SK-MEL-5 (cell line): ENCODE measurements at regions not wholly inside any gene's neighbourhood (a gene's known extent, or its start where the extent isn't known, plus 50 kb on each side); places are given as distances from the start of the nearest gene placed in this dataset.
A peak's percentile ranks its signal among the peaks of the same experiment; 100 is the strongest.

Experiments
- DNase-seq: peaks from one replicate; pipeline ENCODE4 v3.0.0-alpha.2; 2016; ENCODE audit warnings: low read depth, low spot score
- in situ Hi-C: cut with HindIII; loops from 2 replicates; pipeline ENCODE4 v1.10.0; 2016; ENCODE audit warnings: low sequenced_read_pairs, high pct_unique_total_duplicates, low pct_unique_long_range_greater_than_20kb

GRCh38 chr3:53978386-53978785, 86.7 kb upstream of the SELENOK start:
- no peak for DNase-seq
- in situ Hi-C loops: no loop called here

GRCh38 chr3:53975382-53975781, 83.7 kb upstream of the SELENOK start:
- in situ Hi-C loops: no loop called here

GRCh38 chr3:53974324-53974723, 82.7 kb upstream of the SELENOK start:
- in situ Hi-C loops: no loop called here
- no peak for DNase-seq

More at GRCh38 chr3:53975382-53975781, 83.7 kb upstream of the SELENOK start:
- no peak for DNase-seq

GRCh38 chr3:53973905-53974304, 82.2 kb upstream of the SELENOK start:
- in situ Hi-C loops: no loop called here
- DNase-seq: no peak

- in situ Hi-C loops: no loop called here
- no peak for DNase-seq
These were observed 79.0 kb upstream of the SELENOK start for GRCh38 chr3:53970661-53971060.

- DNase-seq: no peak
- in situ Hi-C loops: no loop called here
These were observed 77.4 kb upstream of the SELENOK start for GRCh38 chr3:53969086-53969485.

- DNase-seq: no peak
- in situ Hi-C loops: no loop called here
These were observed 73.6 kb upstream of the SELENOK start for GRCh38 chr3:53965291-53965690.

- in situ Hi-C loops: no loop called here
- DNase-seq: no peak
These were observed 66.2 kb upstream of the SELENOK start for GRCh38 chr3:53957831-53958230.

GRCh38 chr3:53956586-53956985, 64.9 kb upstream of the SELENOK start:
- in situ Hi-C loops: no loop called here
- DNase-seq: no peak

GRCh38 chr3:53949541-53949940, 57.9 kb upstream of the SELENOK start:
- in situ Hi-C loops: no loop called here
- no peak for DNase-seq

- in situ Hi-C loops: no loop called here
- DNase-seq: no peak
These were observed 56.5 kb upstream of the SELENOK start for GRCh38 chr3:53948174-53948573.

GRCh38 chr3:53944028-53944427, 52.4 kb upstream of the SELENOK start:
- in situ Hi-C loops: no loop called here
- no peak for DNase-seq

- in situ Hi-C loops: no loop called here
- DNase-seq: peak; percentile 8
These were observed 50.3 kb upstream of the SELENOK start for GRCh38 chr3:53941950-53942349.
